Left ventricle myocardium superior (tissue), 1 donor: ENCODE measurements at regions not wholly inside any gene's neighbourhood (a gene's known extent, or its start where the extent isn't known, plus 50 kb on each side); places are given as distances from the start of the nearest gene placed in this dataset.
"Not testable (repeated sequence)": the region's sequence is repeated elsewhere in the genome, so short reads cannot be mapped to it uniquely, and the experiment has no call there.

Experiments
- ATAC-seq: fragments of 200-7000 bp; cut with Tn5 transposase; one replicate; pipeline ENCODE4 v1.9.1; 2020; ENCODE audit warnings: mild to moderate bottlenecking, moderate library complexity
- DNase-seq: peaks from one replicate; pipeline ENCODE4 v3.0.0-alpha.2; 2020
- intact Hi-C: fragments of 100-400 bp; cut with micrococcal nuclease; formaldehyde crosslinking; loops from one replicate; pipeline ENCODE4 v1.11.0; 2022
- donor health status: DM: no; HTN: yes; CAD: no; lungs with severe emphysema.

GRCh38 chr6:75031102-75031501, 174.8 kb downstream of the COL12A1 start:
- DNase-seq, ATAC-seq, intact Hi-C loops: not testable (repeated sequence)

DNA sequence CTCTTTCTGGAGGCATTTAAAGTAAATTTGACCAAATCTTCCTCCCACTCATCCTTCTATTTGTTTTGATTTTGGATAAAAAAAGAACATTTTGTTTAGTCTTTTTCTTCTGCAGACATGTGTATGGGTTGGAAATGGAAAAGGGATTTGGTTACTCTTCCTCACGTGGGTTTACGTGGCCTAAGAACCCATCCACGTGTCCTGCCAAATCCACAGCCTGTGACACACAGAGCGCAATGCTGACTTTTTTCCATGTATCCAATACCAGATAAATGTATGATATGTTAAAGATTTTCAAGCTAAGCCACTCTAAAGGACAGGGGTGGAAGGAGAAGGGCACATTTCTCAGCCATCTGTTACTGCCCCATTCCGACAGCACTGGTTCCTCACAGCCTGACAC, 176.5 kb downstream of the COL12A1 start:
- intact Hi-C loops, result no loop called here

GRCh38 chr6:75025371-75025770, 180.5 kb downstream of the COL12A1 start:
- no peak for ATAC-seq
- intact Hi-C loops, result no loop called here
- no peak for DNase-seq

More for the DNA sequence above, 176.5 kb downstream of the COL12A1 start:
- DNase-seq (no peak), ATAC-seq (no peak)

DNA sequence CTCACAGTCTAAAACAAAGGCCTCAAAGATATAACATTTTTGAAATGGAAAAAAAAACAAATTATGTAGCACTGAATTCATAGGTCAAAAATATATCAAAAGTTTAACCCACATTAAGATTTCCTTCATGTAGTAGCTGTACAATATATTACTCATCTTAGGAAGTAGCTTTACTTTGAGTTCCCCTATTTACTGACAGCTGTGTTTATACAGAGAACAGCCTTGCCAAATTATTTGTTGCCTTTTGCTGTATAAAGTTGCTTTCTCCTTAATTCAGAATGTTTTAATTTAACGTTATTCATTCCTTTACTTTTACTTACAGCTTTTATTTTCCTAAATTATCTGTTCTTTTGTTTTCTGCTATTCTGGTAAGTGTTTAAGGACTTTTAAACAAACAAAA, 181.0 kb downstream of the COL12A1 start:
- no peak for ATAC-seq
- no peak for DNase-seq
- intact Hi-C loops, result no loop called here

GRCh38 chr6:75023634-75024033, 182.2 kb downstream of the COL12A1 start:
- DNase-seq, result no peak
- ATAC-seq, result no peak
- intact Hi-C loops, result no loop called here

GRCh38 chr6:75020971-75021370, 184.9 kb downstream of the COL12A1 start:
- no peak for DNase-seq
- ATAC-seq, result no peak

GRCh38 chr6:75020376-75020775, 185.5 kb downstream of the COL12A1 start:
- intact Hi-C loops, result no loop called here
- DNase-seq (no peak), ATAC-seq (no peak)

More at GRCh38 chr6:75020971-75021370, 184.9 kb downstream of the COL12A1 start:
- intact Hi-C loops, result no loop called here

GRCh38 chr6:75012018-75012417, 193.8 kb downstream of the COL12A1 start:
- ATAC-seq, result no peak

DNA sequence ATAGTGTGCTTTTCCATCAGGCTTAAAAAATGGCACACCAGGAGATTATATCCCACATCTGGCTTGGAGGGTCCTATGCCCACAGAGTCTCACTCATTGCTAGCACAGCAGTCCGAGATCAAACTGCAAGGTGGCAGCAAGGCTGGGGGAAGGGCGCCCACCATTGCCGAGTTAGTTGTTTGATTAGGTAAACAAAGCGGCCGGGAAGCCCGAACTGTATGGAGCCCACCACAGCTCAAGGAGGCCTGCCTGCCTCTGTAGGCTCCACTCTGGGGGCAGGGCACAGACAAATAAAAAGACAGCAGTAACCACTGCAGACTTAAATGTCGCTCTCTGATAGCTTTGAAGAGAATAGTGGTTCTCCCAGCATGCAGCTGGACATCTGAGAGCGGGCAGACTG, 201.9 kb downstream of the COL12A1 start:
- intact Hi-C loops, ATAC-seq, DNase-seq: not testable (repeated sequence)

More at GRCh38 chr6:75012018-75012417, 193.8 kb downstream of the COL12A1 start:
- no peak for DNase-seq
- intact Hi-C loops, result no loop called here

DNA sequence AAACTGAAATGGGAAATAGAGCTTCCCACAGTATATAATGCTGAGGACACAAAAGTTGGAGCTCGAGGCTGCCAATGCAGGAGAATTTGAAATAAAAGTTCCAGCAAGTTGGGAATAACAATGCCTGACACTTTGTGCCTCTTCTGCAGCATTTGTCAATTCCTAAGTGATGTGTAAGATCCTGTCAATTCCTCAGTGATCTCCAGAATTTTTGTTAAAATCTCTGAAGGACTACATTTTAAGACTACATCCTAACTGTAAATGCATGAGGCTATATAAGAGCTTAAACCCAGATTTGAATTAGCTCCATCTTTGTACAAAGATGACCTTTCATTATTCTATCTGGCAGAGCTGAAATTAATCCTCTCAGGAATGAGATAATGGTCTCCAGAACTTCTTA, 208.2 kb downstream of the COL12A1 start:
- intact Hi-C loops, result no loop called here
- DNase-seq, result no peak
- no peak for ATAC-seq

DNA sequence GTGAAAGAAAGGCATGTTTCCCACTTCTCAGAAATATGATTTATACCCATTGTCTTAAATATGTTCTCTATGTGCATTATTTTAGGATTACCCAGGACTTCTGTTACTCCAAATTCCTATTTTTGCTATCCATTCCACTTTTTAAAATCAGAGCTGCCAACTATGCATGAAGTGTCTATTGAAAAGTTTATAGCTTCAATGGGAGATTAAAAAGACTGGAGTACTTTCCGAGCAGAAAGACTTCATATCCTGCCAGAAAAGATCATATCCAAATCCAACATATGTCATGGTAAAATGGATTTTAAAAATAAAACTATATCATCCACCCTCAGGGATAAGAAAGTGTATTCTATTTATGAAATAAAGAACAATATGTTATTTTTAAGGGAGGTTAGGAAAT, 212.7 kb downstream of the COL12A1 start:
- intact Hi-C loops, result no loop called here

GRCh38 chr6:74991573-74992332, 214.1 kb downstream of the COL12A1 start:
- ATAC-seq, result no peak

More for the DNA sequence above, 212.7 kb downstream of the COL12A1 start:
- ATAC-seq (no peak), DNase-seq (no peak)

GRCh38 chr6:74979065-74979766, 226.6 kb downstream of the COL12A1 start:
- ATAC-seq (no peak), DNase-seq (no peak)
- intact Hi-C loops, result no loop called here

More at GRCh38 chr6:74991573-74992332, 214.1 kb downstream of the COL12A1 start:
- intact Hi-C loops, result no loop called here
- no peak for DNase-seq

GRCh38 chr6:74976701-74977100, 229.2 kb downstream of the COL12A1 start:
- intact Hi-C loops, result no loop called here
- DNase-seq (no peak), ATAC-seq (no peak)

GRCh38 chr6:74976026-74976425, 229.8 kb downstream of the COL12A1 start:
- ATAC-seq, result no peak
- no peak for DNase-seq
- intact Hi-C loops, result no loop called here

GRCh38 chr6:74973591-74973990, 232.3 kb downstream of the COL12A1 start:
- DNase-seq, result no peak
- intact Hi-C loops, result no loop called here
- ATAC-seq, result no peak

DNA sequence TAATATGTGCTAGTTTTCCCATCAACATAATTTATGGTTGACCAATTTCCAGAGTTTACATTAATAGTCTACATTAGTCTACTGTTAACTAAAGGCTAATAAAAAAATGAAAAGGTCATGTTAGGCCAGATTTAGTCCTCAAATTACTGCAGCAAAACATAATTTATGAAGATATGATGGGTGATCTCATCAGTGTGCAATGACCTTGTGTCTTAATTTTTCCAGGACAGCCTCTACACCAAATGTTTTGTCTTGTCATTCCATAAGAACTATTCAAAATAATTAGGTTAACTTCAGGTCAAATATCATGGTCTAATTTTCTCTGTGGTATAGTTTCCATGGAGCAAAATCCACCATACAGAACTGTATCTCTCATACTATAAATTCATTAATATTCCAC, 234.2 kb downstream of the COL12A1 start:
- ATAC-seq (no peak), DNase-seq (no peak)
- intact Hi-C loops, result no loop called here

DNA sequence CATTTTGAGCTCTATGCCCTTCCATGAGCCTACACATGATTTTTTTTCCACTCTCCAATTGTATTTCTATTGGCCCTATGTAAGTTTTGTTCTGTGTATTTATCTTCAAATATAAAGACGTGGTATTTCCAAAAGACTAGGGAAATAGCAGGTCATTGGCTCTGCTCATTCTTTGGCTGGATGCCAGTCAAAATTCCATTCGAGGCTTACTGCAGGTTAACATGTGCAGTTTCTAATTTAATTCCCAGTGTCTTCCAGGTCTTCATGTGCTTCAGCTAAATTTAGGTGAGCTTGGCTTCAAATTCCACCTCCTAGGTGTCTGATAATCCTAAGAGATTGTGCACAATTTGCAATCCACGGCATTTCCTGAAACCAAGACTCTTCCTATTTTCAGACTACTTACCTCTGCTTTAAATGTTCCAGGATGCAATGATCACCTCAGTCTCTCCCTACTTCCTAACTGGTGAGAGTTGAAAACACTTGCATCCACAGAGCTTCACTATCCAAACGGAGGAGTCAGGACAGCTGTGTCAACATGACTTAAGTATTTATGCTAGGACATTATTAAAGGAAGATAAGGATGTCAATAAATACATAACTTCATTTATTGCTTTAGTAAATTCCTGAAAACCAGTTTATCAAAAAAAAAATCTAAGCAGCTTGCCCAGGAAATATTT, 236.1 kb downstream of the COL12A1 start:
- no peak for ATAC-seq
- intact Hi-C loops, result no loop called here
- DNase-seq, result no peak

DNA sequence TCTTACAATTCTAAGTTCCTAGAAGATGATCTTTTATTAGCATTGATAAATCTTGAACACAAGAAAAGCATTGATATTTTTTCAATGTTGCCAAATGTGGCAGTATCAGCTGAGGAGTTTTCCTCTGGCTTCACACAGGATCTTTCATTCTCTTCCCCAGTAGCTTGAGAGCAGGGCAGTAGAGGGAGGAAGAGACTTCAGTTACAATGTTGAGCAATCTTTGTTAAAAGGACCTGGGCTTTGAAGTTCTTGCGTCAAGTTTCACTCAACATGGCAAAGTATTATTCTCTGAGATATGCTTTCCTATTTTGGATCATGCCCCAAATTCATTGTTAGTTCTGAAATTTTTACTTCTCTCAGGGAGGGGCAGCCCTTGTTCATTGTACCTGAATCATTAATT, 238.0 kb downstream of the COL12A1 start:
- ATAC-seq (no peak), DNase-seq (no peak)
- intact Hi-C loops, result no loop called here

GRCh38 chr6:74966712-74967111, 239.1 kb downstream of the COL12A1 start:
- ATAC-seq (no peak), DNase-seq (no peak)
- intact Hi-C loops, result no loop called here
